GM12864 (cell line): ENCODE measurements at regions not wholly inside any gene's neighbourhood (a gene's known extent, or its start where the extent isn't known, plus 50 kb on each side); places are given as distances from the start of the nearest gene placed in this dataset.

ENCODE experiments used
- DNase-seq: peaks from one replicate; pipeline ENCODE4 v3.0.0-alpha.2; 2011; ENCODE audit warnings: low read depth
- H3K4me3 ChIP-seq: 2 replicates; pipeline ENCODE4 v1.5.1; 2011; ENCODE audit warnings: mild to moderate bottlenecking, low read depth, low read length, control low read depth
- CTCF ChIP-seq: IDR thresholded peaks from 2 replicates; pipeline ENCODE4 v1.5.1; 2011; ENCODE audit warnings: low read depth, mild to moderate bottlenecking, moderate library complexity, low read length, control low read depth, inconsistent platforms; ENCODE audit errors: missing control alignments

GRCh38 chr21:30936207-30936606 lies 54.8 kb upstream of the KRTAP11-1 start:
- TF ChIP-seq CTCF: no peak
- no peak overlapping the region for H3K4me3 ChIP-seq
- DNase-seq: no peak

GRCh38 chr21:30935889-30936168 lies 54.4 kb upstream of the KRTAP11-1 start:
- TF ChIP-seq CTCF: no peak
- DNase-seq: no peak
- H3K4me3 ChIP-seq: no peak overlapping the region

- H3K4me3 ChIP-seq: no peak overlapping the region
- TF ChIP-seq CTCF: no peak
- no peak for DNase-seq
Measured at GRCh38 chr21:30935121-30935888, 53.9 kb upstream of the KRTAP11-1 start.

- no peak for DNase-seq
- no peak overlapping the region for H3K4me3 ChIP-seq
- no peak for TF ChIP-seq CTCF
Measured at GRCh38 chr21:30932686-30933085, 51.3 kb upstream of the KRTAP11-1 start.
